HCT116 (cell line): ENCODE measurements at regions not wholly inside any gene's neighbourhood (a gene's known extent, or its start where the extent isn't known, plus 50 kb on each side); places are given as distances from the start of the nearest gene placed in this dataset.

Source experiments
- CEBPB ChIP-seq: IDR thresholded peaks from 2 replicates; pipeline ENCODE4 v1.6.1; 2012; ENCODE audit warnings: low read depth
- CTCF ChIP-seq, 3 experiments: fragments of 200-600 bp in 1 of 3; sonication (generic) in 1 of 3; IDR thresholded peaks in 2 of 3; conservative IDR thresholded peaks in 1 of 3; 2 replicates each; pipeline ENCODE4 v1.5.1; 2012 to 2017; ENCODE audit warnings: low read depth in 2 of 3, low read length in 2 of 3, antibody characterized with exemption in 1 of 3, borderline replicate concordance in 1 of 3, control low read depth in 1 of 3, mild to moderate bottlenecking in 1 of 3, mixed read lengths in 1 of 3, mixed run types in 1 of 3, moderate library complexity in 1 of 3; ENCODE audit not compliant: insufficient read depth in 1 of 3
- EZH2phosphoT487 ChIP-seq: fragments of 200-600 bp; IDR thresholded peaks from 2 replicates; pipeline ENCODE4 v1.6.1; 2018; ENCODE audit warnings: antibody characterized with exemption, borderline replicate concordance
- POLR2A ChIP-seq: IDR thresholded peaks from 2 replicates; pipeline ENCODE4 v1.7.0; 2011; ENCODE audit warnings: borderline replicate concordance; ENCODE audit not compliant: insufficient read depth, insufficient read length; ENCODE audit errors: extremely low read depth
- RAD21 ChIP-seq: IDR thresholded peaks from 2 replicates; pipeline ENCODE4 v1.6.1; 2012; ENCODE audit warnings: low read depth, mild to moderate bottlenecking
- TCF7L2 ChIP-seq: IDR thresholded peaks from 2 replicates; pipeline ENCODE4 v1.7.0; 2011; ENCODE audit warnings: borderline replicate concordance, inconsistent platforms; ENCODE audit not compliant: insufficient read depth, insufficient read length; ENCODE audit errors: extremely low read depth
- YY1 ChIP-seq: IDR thresholded peaks from 2 replicates; pipeline ENCODE4 v1.6.1; 2011; ENCODE audit warnings: low read length, low read depth, moderate library complexity, mild to moderate bottlenecking; ENCODE audit not compliant: insufficient replicate concordance; ENCODE audit errors: extremely low read depth

DNA sequence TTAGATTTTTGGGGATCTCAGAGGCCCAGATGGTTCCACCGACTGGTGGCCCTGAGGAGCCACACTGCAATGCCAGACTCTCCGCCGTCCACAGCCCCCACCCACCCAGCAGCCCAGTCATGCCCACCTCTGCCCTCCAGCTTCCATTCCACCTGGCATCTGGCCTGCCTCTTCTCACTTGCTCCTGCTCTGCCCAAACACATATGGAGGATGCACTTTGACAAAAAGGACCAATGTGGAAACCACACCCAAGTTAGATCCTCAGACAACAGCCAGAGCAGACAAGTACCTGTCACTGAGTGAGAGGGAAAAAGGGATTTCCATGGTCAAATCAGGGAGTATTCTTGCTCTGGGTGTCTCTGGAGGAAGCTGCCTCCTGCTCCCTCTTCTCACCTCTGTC lies 120.6 kb upstream of the NXT1 start:
- TF ChIP-seq TCF7L2 (no peak), CTCF (IDR thresholded peaks at IDR 0.05 in 2 of 3, conservative IDR thresholded peaks at IDR 0.05 in 1 of 3; ENCODE audit: borderline replicate concordance in 1 of 3, insufficient read depth in 1 of 3, low read depth in 2 of 3, low read length in 2 of 3) (no peak), CEBPB (no peak), POLR2A (no peak), EZH2phosphoT487 (no peak), YY1 (no peak), RAD21 (no peak)
